ENCODE measurements at regions not wholly inside any gene's neighbourhood (a gene's known extent, or its start where the extent isn't known, plus 50 kb on each side); places are given as distances from the start of the nearest gene placed in this dataset.
A peak's percentile ranks its signal among the peaks of the same experiment; 100 is the strongest.

DNA sequence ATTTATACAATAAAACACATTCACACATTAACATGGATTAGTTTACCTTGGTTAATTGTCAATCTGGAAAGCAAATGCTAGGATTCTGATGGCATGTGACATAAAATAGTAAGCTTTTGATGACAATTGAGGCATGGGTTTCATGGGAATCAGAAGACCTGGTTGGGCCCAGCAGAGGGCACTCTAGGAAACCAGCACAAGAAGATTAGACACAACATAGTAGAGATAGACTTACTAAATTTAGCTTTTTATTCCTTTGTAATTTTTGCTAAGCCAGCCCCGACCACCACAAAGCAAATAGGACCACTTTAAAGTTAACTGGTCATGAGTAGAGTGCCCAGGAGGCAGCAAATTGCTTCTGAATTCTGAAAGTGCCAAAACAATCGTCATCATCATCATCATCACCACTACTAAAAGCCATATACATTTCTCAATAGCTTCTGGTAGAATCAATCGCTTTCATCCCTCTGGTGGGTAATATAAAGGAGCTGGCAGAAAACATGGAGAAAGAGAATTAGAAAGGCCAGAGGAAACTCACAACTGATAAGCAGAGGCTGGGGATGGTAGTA is 163.2 kb downstream of the ARRDC3 start:
- TF ChIP-seq, protein P1, sequence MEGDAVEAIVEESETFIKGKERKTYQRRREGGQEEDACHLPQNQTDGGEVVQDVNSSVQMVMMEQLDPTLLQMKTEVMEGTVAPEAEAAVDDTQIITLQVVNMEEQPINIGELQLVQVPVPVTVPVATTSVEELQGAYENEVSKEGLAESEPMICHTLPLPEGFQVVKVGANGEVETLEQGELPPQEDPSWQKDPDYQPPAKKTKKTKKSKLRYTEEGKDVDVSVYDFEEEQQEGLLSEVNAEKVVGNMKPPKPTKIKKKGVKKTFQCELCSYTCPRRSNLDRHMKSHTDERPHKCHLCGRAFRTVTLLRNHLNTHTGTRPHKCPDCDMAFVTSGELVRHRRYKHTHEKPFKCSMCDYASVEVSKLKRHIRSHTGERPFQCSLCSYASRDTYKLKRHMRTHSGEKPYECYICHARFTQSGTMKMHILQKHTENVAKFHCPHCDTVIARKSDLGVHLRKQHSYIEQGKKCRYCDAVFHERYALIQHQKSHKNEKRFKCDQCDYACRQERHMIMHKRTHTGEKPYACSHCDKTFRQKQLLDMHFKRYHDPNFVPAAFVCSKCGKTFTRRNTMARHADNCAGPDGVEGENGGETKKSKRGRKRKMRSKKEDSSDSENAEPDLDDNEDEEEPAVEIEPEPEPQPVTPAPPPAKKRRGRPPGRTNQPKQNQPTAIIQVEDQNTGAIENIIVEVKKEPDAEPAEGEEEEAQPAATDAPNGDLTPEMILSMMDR (conservative IDR thresholded peaks at IDR 0.05; ENCODE audit: low read length): peak; percentile 79
- TF ChIP-seq EZH2phosphoT487 (IDR thresholded peaks at IDR 0.05; ENCODE audit: borderline replicate concordance, low read depth, low read length): no peak

All from OCI-LY7 (cell line).